ENCODE measurements at regions not wholly inside any gene's neighbourhood (a gene's known extent, or its start where the extent isn't known, plus 50 kb on each side); places are given as distances from the start of the nearest gene placed in this dataset.

DNA sequence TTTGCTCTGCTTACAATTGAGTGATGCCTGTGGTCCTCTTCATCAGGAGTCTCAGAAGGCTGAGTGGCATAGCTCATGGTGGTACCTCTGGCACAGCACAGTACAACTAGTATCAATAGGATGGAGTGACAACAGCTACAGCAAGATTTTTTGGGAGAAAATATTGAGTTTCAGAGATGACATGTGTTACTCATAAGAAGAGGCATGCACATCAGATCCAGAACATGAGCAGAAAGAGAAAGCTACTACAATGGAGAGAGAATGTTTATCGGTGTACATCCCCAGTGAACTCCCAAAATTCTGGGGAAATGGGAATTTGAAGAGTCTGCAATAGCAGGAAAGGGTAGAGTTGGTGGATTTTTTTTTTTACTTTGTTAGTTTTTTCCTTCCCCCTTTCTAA lies 130.5 kb upstream of the MB21D2 start:
- peaks cover 12% of the 10 kb centered on the region for H3K4me1 ChIP-seq
- BruUV-seq (replicated peaks), result no TSS peak
- H3K9me3 Mint-ChIP-seq (ENCODE audit: unreplicated experiment), result no peaks in the 10 kb centered on the region
- no peaks in the 10 kb centered on the region for H3K27me3 ChIP-seq (replicated peaks; ENCODE audit: control insufficient read depth, insufficient read depth, low read length)
- H3K4me1 Mint-ChIP-seq (ENCODE audit: low read depth, unreplicated experiment), result peaks cover 15% of the 10 kb centered on the region
- ChIA-PET CTCF (no interaction called here), POLR2A (no interaction called here)
- no peak overlapping the region for H3K27ac Mint-ChIP-seq (ENCODE audit: unreplicated experiment)
- H3K4me3 ChIP-seq (ENCODE audit: low read depth, low read length), result no peak overlapping the region
- H3K27me3 Mint-ChIP-seq (ENCODE audit: insufficient read depth, unreplicated experiment), result peaks cover 3% of the 10 kb centered on the region
- H3K9me3 ChIP-seq, result no peaks in the 10 kb centered on the region
- intact Hi-C loops (cut with micrococcal nuclease; ENCODE audit: unreplicated experiment), result no loop called here
- H3K36me3 ChIP-seq (ENCODE audit: control insufficient read depth, insufficient read depth, low read length), result no peaks in the 10 kb centered on the region
- no peaks in the 10 kb centered on the region for H3K36me3 Mint-ChIP-seq (ENCODE audit: insufficient read depth, unreplicated experiment)
- TF ChIP-seq, protein P1, sequence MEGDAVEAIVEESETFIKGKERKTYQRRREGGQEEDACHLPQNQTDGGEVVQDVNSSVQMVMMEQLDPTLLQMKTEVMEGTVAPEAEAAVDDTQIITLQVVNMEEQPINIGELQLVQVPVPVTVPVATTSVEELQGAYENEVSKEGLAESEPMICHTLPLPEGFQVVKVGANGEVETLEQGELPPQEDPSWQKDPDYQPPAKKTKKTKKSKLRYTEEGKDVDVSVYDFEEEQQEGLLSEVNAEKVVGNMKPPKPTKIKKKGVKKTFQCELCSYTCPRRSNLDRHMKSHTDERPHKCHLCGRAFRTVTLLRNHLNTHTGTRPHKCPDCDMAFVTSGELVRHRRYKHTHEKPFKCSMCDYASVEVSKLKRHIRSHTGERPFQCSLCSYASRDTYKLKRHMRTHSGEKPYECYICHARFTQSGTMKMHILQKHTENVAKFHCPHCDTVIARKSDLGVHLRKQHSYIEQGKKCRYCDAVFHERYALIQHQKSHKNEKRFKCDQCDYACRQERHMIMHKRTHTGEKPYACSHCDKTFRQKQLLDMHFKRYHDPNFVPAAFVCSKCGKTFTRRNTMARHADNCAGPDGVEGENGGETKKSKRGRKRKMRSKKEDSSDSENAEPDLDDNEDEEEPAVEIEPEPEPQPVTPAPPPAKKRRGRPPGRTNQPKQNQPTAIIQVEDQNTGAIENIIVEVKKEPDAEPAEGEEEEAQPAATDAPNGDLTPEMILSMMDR (IDR thresholded peaks at IDR 0.05; ENCODE audit: insufficient read depth in 1 of 2, low read depth in 1 of 2, low read length in 1 of 2, severe bottlenecking in 1 of 2, unreplicated experiment in 1 of 2), result no peak
- no peak overlapping the region for H3K4me3 Mint-ChIP-seq (ENCODE audit: unreplicated experiment)
- no peak for DNase-seq

DNA sequence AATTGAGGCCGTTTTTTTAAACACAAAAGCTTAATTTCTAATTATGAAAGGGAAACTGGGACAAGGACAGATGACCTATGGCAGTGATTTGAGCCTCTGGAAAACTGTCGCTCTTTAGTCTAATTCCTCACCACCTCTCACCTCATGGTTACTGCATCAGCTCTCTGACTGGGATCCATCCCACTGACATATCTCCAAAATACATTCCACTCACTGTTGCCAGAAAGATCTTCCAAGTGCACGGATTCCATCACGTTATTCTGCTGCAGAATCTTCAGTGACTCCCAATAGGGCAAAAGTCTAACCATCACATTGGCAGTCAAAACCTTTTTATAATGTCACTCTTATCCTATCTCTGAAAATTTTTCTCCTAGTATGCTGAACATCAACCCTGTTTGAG lies 132.3 kb upstream of the MB21D2 start:
- Mint-ChIP-seq H3K9me3 (ENCODE audit: unreplicated experiment) (no peaks in the 10 kb centered on the region), H3K27ac (ENCODE audit: unreplicated experiment) (no peak overlapping the region), H3K4me3 (ENCODE audit: unreplicated experiment) (no peak overlapping the region), H3K36me3 (ENCODE audit: insufficient read depth, unreplicated experiment) (no peaks in the 10 kb centered on the region), H3K27me3 (ENCODE audit: insufficient read depth, unreplicated experiment) (peaks cover 3% of the 10 kb centered on the region), H3K4me1 (ENCODE audit: low read depth, unreplicated experiment) (peaks cover 15% of the 10 kb centered on the region)
- BruUV-seq (replicated peaks), result no TSS peak
- H3K4me1 ChIP-seq, result peaks cover 12% of the 10 kb centered on the region
- no peaks in the 10 kb centered on the region for H3K36me3 ChIP-seq (ENCODE audit: control insufficient read depth, insufficient read depth, low read length)
- no peak overlapping the region for H3K4me3 ChIP-seq (ENCODE audit: low read depth, low read length)
- ChIA-PET CTCF (no interaction called here), POLR2A (no interaction called here)
- no peaks in the 10 kb centered on the region for H3K27me3 ChIP-seq (replicated peaks; ENCODE audit: control insufficient read depth, insufficient read depth, low read length)
- H3K9me3 ChIP-seq, result no peaks in the 10 kb centered on the region
- TF ChIP-seq, protein P1 (IDR thresholded peaks at IDR 0.05; ENCODE audit: insufficient read depth in 1 of 2, low read depth in 1 of 2, low read length in 1 of 2, severe bottlenecking in 1 of 2, unreplicated experiment in 1 of 2), result no peak
- intact Hi-C loops (cut with micrococcal nuclease; ENCODE audit: unreplicated experiment), result no loop called here
- DNase-seq, result no peak

DNA sequence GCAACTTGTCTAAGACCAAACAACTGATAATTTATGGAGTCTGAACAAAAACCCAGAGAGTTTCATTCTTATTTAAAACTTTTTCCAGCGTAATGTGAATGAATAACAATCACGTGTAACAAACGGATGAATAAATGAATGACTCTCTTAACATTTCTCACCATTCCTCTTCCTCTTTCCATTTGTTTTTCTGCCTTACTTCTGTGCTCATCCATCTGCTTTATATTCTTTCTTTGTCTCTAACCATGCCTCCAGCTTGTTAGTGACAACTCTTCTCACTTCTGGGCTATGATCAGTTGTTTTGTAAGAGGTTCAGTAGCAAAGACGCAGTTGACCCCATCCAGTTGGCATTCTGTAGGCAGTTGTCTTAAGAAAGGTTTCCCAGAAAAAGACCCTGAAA lies 133.7 kb upstream of the MB21D2 start:
- H3K27me3 Mint-ChIP-seq (ENCODE audit: insufficient read depth, unreplicated experiment), result peaks cover 3% of the 10 kb centered on the region
- DNase-seq, result no peak
- BruUV-seq (replicated peaks), result no TSS peak
- no peak overlapping the region for H3K4me3 Mint-ChIP-seq (ENCODE audit: unreplicated experiment)
- intact Hi-C loops (cut with micrococcal nuclease; ENCODE audit: unreplicated experiment), result no loop called here
- TF ChIP-seq, protein P1 (IDR thresholded peaks at IDR 0.05; ENCODE audit: insufficient read depth in 1 of 2, low read depth in 1 of 2, low read length in 1 of 2, severe bottlenecking in 1 of 2, unreplicated experiment in 1 of 2), result no peak
- ChIA-PET POLR2A (no interaction called here), CTCF (no interaction called here)
- no peaks in the 10 kb centered on the region for H3K9me3 ChIP-seq
- H3K27ac Mint-ChIP-seq (ENCODE audit: unreplicated experiment), result no peak overlapping the region
- H3K4me3 ChIP-seq (ENCODE audit: low read depth, low read length), result no peak overlapping the region
- peaks cover 7% of the 10 kb centered on the region for H3K4me1 ChIP-seq
- no peaks in the 10 kb centered on the region for H3K27me3 ChIP-seq (replicated peaks; ENCODE audit: control insufficient read depth, insufficient read depth, low read length)
- no peaks in the 10 kb centered on the region for H3K36me3 Mint-ChIP-seq (ENCODE audit: insufficient read depth, unreplicated experiment)
- peaks cover 12% of the 10 kb centered on the region for H3K4me1 Mint-ChIP-seq (ENCODE audit: low read depth, unreplicated experiment)
- H3K36me3 ChIP-seq (ENCODE audit: control insufficient read depth, insufficient read depth, low read length), result no peaks in the 10 kb centered on the region
- no peaks in the 10 kb centered on the region for H3K9me3 Mint-ChIP-seq (ENCODE audit: unreplicated experiment)

Data from Caco-2 (cell line).